Fibroblast of lung (primary cell): ENCODE measurements at regions not wholly inside any gene's neighbourhood (a gene's known extent, or its start where the extent isn't known, plus 50 kb on each side); places are given as distances from the start of the nearest gene placed in this dataset.
"Not testable (repeated sequence)": the region's sequence is repeated elsewhere in the genome, so short reads cannot be mapped to it uniquely, and the experiment has no call there.

Source experiments
- DNase-seq, 2 donors: peaks; one replicate each; pipeline versions ENCODE4 v3.0.0 to v3.0.0-alpha.2; 2010; ENCODE audit warnings: low read depth in 2 of 2
- H2AFZ ChIP-seq: 2 replicates; pipeline ENCODE4 v1.5.1; 2012; ENCODE audit warnings: low read length, control low read depth, inconsistent platforms
- H3K27ac ChIP-seq: 2 replicates; pipeline ENCODE4 v1.5.1; 2011; ENCODE audit warnings: low read length, control low read depth; ENCODE audit not compliant: insufficient read depth
- H3K27me3 ChIP-seq: 2 replicates; pipeline ENCODE4 v1.5.1; 2011; ENCODE audit warnings: mild to moderate bottlenecking, low read length; ENCODE audit not compliant: control insufficient read depth, insufficient read depth
- H3K36me3 ChIP-seq: 2 replicates; pipeline ENCODE4 v1.5.1; 2011; ENCODE audit warnings: low read length; ENCODE audit not compliant: control insufficient read depth, insufficient read depth
- H3K4me1 ChIP-seq: 2 replicates; pipeline ENCODE4 v1.5.1; 2011; ENCODE audit warnings: low read length; ENCODE audit not compliant: control insufficient read depth, insufficient read depth; ENCODE audit errors: extremely low read depth
- H3K4me2 ChIP-seq: 2 replicates; pipeline ENCODE4 v1.5.1; 2011; ENCODE audit warnings: low read length, control low read depth; ENCODE audit not compliant: insufficient read depth; ENCODE audit errors: extremely low read depth
- H3K4me3 ChIP-seq, 4 experiments: fragments of 200-600 bp in 1 of 4; sonication (generic) in 1 of 4; replicated peaks in 1 of 4; 2 replicates each; pipeline ENCODE4 v1.5.1; 2011 to 2016; ENCODE audit warnings: low read length in 4 of 4, low read depth in 3 of 4, mild to moderate bottlenecking in 3 of 4, control low read depth in 2 of 4, inconsistent platforms in 1 of 4, mixed read lengths in 1 of 4; ENCODE audit not compliant: insufficient read depth in 1 of 4; ENCODE audit errors: control extremely low read depth in 1 of 4
- H3K79me2 ChIP-seq: 2 replicates; pipeline ENCODE4 v1.5.1; 2012; ENCODE audit warnings: mild to moderate bottlenecking, low read length, inconsistent platforms; ENCODE audit not compliant: control insufficient read depth, insufficient read depth
- H3K9ac ChIP-seq: 2 replicates; pipeline ENCODE4 v1.5.1; 2011; ENCODE audit warnings: mild to moderate bottlenecking, low read length, control low read depth; ENCODE audit not compliant: insufficient read depth
- H3K9me3 ChIP-seq: 2 replicates; pipeline ENCODE4 v1.5.1; 2012; ENCODE audit warnings: low read depth, low read length; ENCODE audit not compliant: control insufficient read depth, insufficient read depth
- H4K20me1 ChIP-seq: 2 replicates; pipeline ENCODE4 v1.5.1; 2011; ENCODE audit warnings: low read length; ENCODE audit not compliant: control insufficient read depth, insufficient read depth; ENCODE audit errors: extremely low read depth
- EZH2 ChIP-seq: IDR thresholded peaks from 2 replicates; pipeline ENCODE4 v1.5.1; 2012; ENCODE audit warnings: low read length, control low read depth, mild to moderate bottlenecking; ENCODE audit errors: missing control alignments
- TF ChIP-seq, protein P1 (sequence below), 2 donors: IDR thresholded peaks in 1 of 2; conservative IDR thresholded peaks in 1 of 2; 1 replicate in 1 of 2; 2 replicates in 1 of 2; pipeline ENCODE4 v1.5.1; 2011 to 2012; ENCODE audit warnings: low read length in 2 of 2, control low read depth in 1 of 2, inconsistent platforms in 1 of 2, low read depth in 1 of 2, mild to moderate bottlenecking in 1 of 2

DNA sequence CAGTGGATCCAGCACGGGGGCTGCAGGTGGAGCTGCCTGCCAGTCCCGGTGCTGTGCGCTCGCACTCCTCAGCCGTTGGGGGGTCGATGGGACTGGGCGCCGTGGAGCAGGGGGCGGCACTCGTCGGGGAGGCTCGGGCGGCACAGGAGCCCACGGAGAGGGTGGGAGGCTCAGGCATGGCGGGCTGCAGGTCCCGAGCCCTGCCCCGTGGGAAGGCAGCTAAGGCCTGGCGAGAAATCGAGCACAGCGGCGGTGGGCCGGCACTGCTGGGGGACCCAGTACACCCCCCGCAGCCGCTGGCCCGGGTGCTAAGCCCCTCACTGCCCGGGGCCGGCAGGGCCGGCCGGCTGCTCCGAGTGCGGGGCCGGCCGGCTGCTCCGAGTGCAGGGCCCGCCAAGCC is 52.3 kb upstream of the MARK1 start:
- H3K4me3 ChIP-seq: not testable (repeated sequence)

GRCh38 chr1:220475141-220475540 is 52.8 kb upstream of the MARK1 start:
- H3K4me3 ChIP-seq, H3K9ac ChIP-seq, H3K4me1 ChIP-seq, H2AFZ ChIP-seq, H3K27ac ChIP-seq, H3K9me3 ChIP-seq, H3K27me3 ChIP-seq, H3K36me3 ChIP-seq, H4K20me1 ChIP-seq, DNase-seq, H3K79me2 ChIP-seq, H3K4me2 ChIP-seq: not testable (repeated sequence)

More for the DNA sequence above, 52.3 kb upstream of the MARK1 start:
- not testable (repeated sequence) for H3K9ac ChIP-seq, H3K9me3 ChIP-seq, H3K27me3 ChIP-seq, H3K27ac ChIP-seq, H3K36me3 ChIP-seq, H3K79me2 ChIP-seq, H4K20me1 ChIP-seq, DNase-seq, H3K4me2 ChIP-seq, H2AFZ ChIP-seq, H3K4me1 ChIP-seq

GRCh38 chr1:220473440-220473839 is 54.5 kb upstream of the MARK1 start:
- Histone ChIP-seq H3K36me3 (no peaks in the 10 kb centered on the region), H3K27me3 (no peaks in the 10 kb centered on the region), H3K9me3 (no peaks in the 10 kb centered on the region), H4K20me1 (no peaks in the 10 kb centered on the region), H3K4me1 (no peaks in the 10 kb centered on the region), H2AFZ (no peak overlapping the region), H3K9ac (no peak overlapping the region), H3K4me2 (no peak overlapping the region), H3K27ac (no peak overlapping the region), H3K79me2 (no peaks in the 10 kb centered on the region), H3K4me3 (no peak overlapping the region)
- TF ChIP-seq, protein P1, sequence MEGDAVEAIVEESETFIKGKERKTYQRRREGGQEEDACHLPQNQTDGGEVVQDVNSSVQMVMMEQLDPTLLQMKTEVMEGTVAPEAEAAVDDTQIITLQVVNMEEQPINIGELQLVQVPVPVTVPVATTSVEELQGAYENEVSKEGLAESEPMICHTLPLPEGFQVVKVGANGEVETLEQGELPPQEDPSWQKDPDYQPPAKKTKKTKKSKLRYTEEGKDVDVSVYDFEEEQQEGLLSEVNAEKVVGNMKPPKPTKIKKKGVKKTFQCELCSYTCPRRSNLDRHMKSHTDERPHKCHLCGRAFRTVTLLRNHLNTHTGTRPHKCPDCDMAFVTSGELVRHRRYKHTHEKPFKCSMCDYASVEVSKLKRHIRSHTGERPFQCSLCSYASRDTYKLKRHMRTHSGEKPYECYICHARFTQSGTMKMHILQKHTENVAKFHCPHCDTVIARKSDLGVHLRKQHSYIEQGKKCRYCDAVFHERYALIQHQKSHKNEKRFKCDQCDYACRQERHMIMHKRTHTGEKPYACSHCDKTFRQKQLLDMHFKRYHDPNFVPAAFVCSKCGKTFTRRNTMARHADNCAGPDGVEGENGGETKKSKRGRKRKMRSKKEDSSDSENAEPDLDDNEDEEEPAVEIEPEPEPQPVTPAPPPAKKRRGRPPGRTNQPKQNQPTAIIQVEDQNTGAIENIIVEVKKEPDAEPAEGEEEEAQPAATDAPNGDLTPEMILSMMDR (conservative IDR thresholded peaks at IDR 0.05 in 1 of 2, IDR thresholded peaks at IDR 0.05 in 1 of 2; ENCODE audit: low read depth in 1 of 2, low read length in 2 of 2): no peak
- no peak for TF ChIP-seq EZH2
- no peak for DNase-seq

GRCh38 chr1:220462752-220463151 is 65.2 kb upstream of the MARK1 start:
- TF ChIP-seq, protein P1 (conservative IDR thresholded peaks at IDR 0.05 in 1 of 2, IDR thresholded peaks at IDR 0.05 in 1 of 2; ENCODE audit: low read depth in 1 of 2, low read length in 2 of 2): no peak
- no peak for TF ChIP-seq EZH2
- no peaks in the 10 kb centered on the region for H3K27me3 ChIP-seq
- no peaks in the 10 kb centered on the region for H4K20me1 ChIP-seq
- no peak overlapping the region for H3K9ac ChIP-seq
- H3K4me1 ChIP-seq: no peaks in the 10 kb centered on the region
- no peaks in the 10 kb centered on the region for H3K9me3 ChIP-seq
- no peak overlapping the region for H3K27ac ChIP-seq
- H3K4me3 ChIP-seq: no peak overlapping the region
- no peaks in the 10 kb centered on the region for H3K79me2 ChIP-seq
- H2AFZ ChIP-seq: no peak overlapping the region
- H3K36me3 ChIP-seq: no peaks in the 10 kb centered on the region
- H3K4me2 ChIP-seq: no peak overlapping the region
- no peak for DNase-seq
